Prostate gland (tissue), 2 donors: ENCODE measurements at regions not wholly inside any gene's neighbourhood (a gene's known extent, or its start where the extent isn't known, plus 50 kb on each side); places are given as distances from the start of the nearest gene placed in this dataset.

ENCODE experiments used
- DNase-seq: peaks from one replicate; pipeline ENCODE4 v3.0.0-alpha.2; 2019; ENCODE audit warnings: low spot score
- H3K27ac ChIP-seq, 2 donors: fragments of 200-600 bp; sonication (generic); 2 replicates each; pipeline ENCODE4 v1.5.1; 2017 to 2019
- H3K27me3 ChIP-seq: fragments of 200-600 bp; sonication (generic); replicated peaks from 2 replicates; pipeline ENCODE4 v1.5.1; 2019; ENCODE audit not compliant: insufficient read depth
- H3K36me3 ChIP-seq, 2 donors: fragments of 200-600 bp; sonication (generic); 1 replicate in 1 of 2; 2 replicates in 1 of 2; pipeline versions ENCODE4 v1.5.1 to v1.8.1; 2017 to 2019
- H3K4me1 ChIP-seq: fragments of 200-600 bp; sonication (generic); replicated peaks from 2 replicates; pipeline ENCODE4 v1.5.1; 2019
- H3K4me3 ChIP-seq, 2 donors: fragments of 200-600 bp; sonication (generic); 2 replicates each; pipeline ENCODE4 v1.5.1; 2017 to 2019
- H3K9me3 ChIP-seq: fragments of 200-600 bp; sonication (generic); 2 replicates; pipeline ENCODE4 v1.5.1; 2017
- CTCF ChIP-seq, 4 experiments: fragments of 200-600 bp in 2 of 4; fragments of 450-650 bp in 2 of 4; sonication (generic) in 2 of 4; IDR thresholded peaks; 1 replicate in 3 of 4; 2 replicates in 1 of 4; pipeline ENCODE4 v1.5.1; 2016 to 2019; ENCODE audit warnings: antibody characterized with exemption in 4 of 4, mild to moderate bottlenecking in 2 of 4, moderate library complexity in 2 of 4
- POLR2A ChIP-seq: fragments of 450-650 bp; IDR thresholded peaks from one replicate; pipeline ENCODE4 v1.6.1; 2016; ENCODE audit warnings: antibody characterized with exemption, mild to moderate bottlenecking
- POLR2AphosphoS5 ChIP-seq: sonication (generic); formaldehyde crosslinking; IDR thresholded peaks from one replicate; pipeline ENCODE4 v1.6.1; 2017; ENCODE audit warnings: antibody characterized with exemption
- whole genome bisulfite sequencing: methylation state at CpG from one replicate; pipeline ENCODE4 v1.1.5; 2018; 5-methylcytosine and 5-hydroxymethylcytosine counted together
- intact Hi-C: fragments of 100-400 bp; cut with DNase I; formaldehyde crosslinking; loops from one replicate; pipeline ENCODE4 v1.14.2; 2022

- Histone ChIP-seq H3K4me1 (no peaks in the 10 kb centered on the region), H3K4me3 (no peak overlapping the region), H3K9me3 (no peaks in the 10 kb centered on the region), H3K27me3 (no peaks in the 10 kb centered on the region), H3K36me3 (no peaks in the 10 kb centered on the region), H3K27ac (no peak overlapping the region)
- intact Hi-C loops, result no loop called here
- DNase-seq, result no peak
- TF ChIP-seq POLR2A (no peak), CTCF (IDR thresholded peaks at IDR 0.05) (no peak), POLR2AphosphoS5 (no peak)
These were observed 1130.3 kb upstream of the ZEB2 start for GRCh38 chr2:145650226-145650625.

GRCh38 chr2:145649061-145649460 lies 1129.1 kb upstream of the ZEB2 start:
- H3K27ac ChIP-seq, result no peak overlapping the region
- no peak for TF ChIP-seq CTCF (IDR thresholded peaks at IDR 0.05)
- TF ChIP-seq POLR2AphosphoS5, result no peak
- TF ChIP-seq POLR2A, result no peak
- no peak overlapping the region for H3K4me3 ChIP-seq
- WGBS, result 69% methylated on average over 4 of the region's 4 CpGs
- no peaks in the 10 kb centered on the region for H3K9me3 ChIP-seq
- no peaks in the 10 kb centered on the region for H3K27me3 ChIP-seq
- intact Hi-C loops, result no loop called here
- H3K36me3 ChIP-seq, result no peaks in the 10 kb centered on the region
- H3K4me1 ChIP-seq, result no peaks in the 10 kb centered on the region
- DNase-seq, result no peak

- no peak for DNase-seq
- H3K4me3 ChIP-seq, result no peak overlapping the region
- H3K36me3 ChIP-seq, result no peaks in the 10 kb centered on the region
- H3K4me1 ChIP-seq, result no peaks in the 10 kb centered on the region
- TF ChIP-seq POLR2A (no peak), POLR2AphosphoS5 (no peak), CTCF (IDR thresholded peaks at IDR 0.05) (no peak)
- intact Hi-C loops, result no loop called here
- H3K27me3 ChIP-seq, result no peaks in the 10 kb centered on the region
- no peak overlapping the region for H3K27ac ChIP-seq
- H3K9me3 ChIP-seq, result no peaks in the 10 kb centered on the region
These were observed 1124.9 kb upstream of the ZEB2 start for GRCh38 chr2:145644820-145645302.

GRCh38 chr2:145638675-145639074 lies 1118.8 kb upstream of the ZEB2 start:
- H3K4me1 ChIP-seq, result no peaks in the 10 kb centered on the region
- no peaks in the 10 kb centered on the region for H3K27me3 ChIP-seq
- no peaks in the 10 kb centered on the region for H3K9me3 ChIP-seq
- no peak overlapping the region for H3K4me3 ChIP-seq
- DNase-seq, result no peak
- H3K36me3 ChIP-seq, result no peaks in the 10 kb centered on the region
- intact Hi-C loops, result no loop called here
- no peak overlapping the region for H3K27ac ChIP-seq
- no peak for TF ChIP-seq POLR2A
- no peak for TF ChIP-seq CTCF (IDR thresholded peaks at IDR 0.05)
- TF ChIP-seq POLR2AphosphoS5, result no peak
- WGBS, result 79% methylated on average over 2 of the region's 2 CpGs

GRCh38 chr2:145635706-145636427 lies 1115.9 kb upstream of the ZEB2 start:
- H3K9me3 ChIP-seq, result no peaks in the 10 kb centered on the region
- H3K36me3 ChIP-seq, result no peaks in the 10 kb centered on the region
- no peak for DNase-seq
- no peak for TF ChIP-seq POLR2A
- no peak for TF ChIP-seq CTCF (IDR thresholded peaks at IDR 0.05)
- TF ChIP-seq POLR2AphosphoS5, result no peak
- WGBS, result 97% methylated on average over 3 of the region's 3 CpGs
- no peaks in the 10 kb centered on the region for H3K4me1 ChIP-seq
- no peaks in the 10 kb centered on the region for H3K27me3 ChIP-seq
- no peak overlapping the region for H3K4me3 ChIP-seq
- no peak overlapping the region for H3K27ac ChIP-seq
- intact Hi-C loops, result no loop called here
